Endometrial microvascular endothelial cells (primary cell): ENCODE measurements at regions not wholly inside any gene's neighbourhood (a gene's known extent, or its start where the extent isn't known, plus 50 kb on each side); places are given as distances from the start of the nearest gene placed in this dataset.
"Not testable (repeated sequence)": the region's sequence is repeated elsewhere in the genome, so short reads cannot be mapped to it uniquely, and the experiment has no call there.

ENCODE experiments used
- in situ Hi-C: cut with HindIII; loops from 2 replicates; pipeline ENCODE4 v1.10.0; 2017; ENCODE audit warnings: low sequenced_read_pairs, low pct_unique_long_range_greater_than_20kb; ENCODE audit errors: inconsistent ontology term

- in situ Hi-C loops: no loop called here
These were observed 136.5 kb upstream of the TBL1XR1 start for GRCh38 chr3:177333533-177334520.

GRCh38 chr3:177334803-177335202 is 137.5 kb upstream of the TBL1XR1 start:
- in situ Hi-C loops: no loop called here

- in situ Hi-C loops: no loop called here
These were observed 138.4 kb upstream of the TBL1XR1 start for GRCh38 chr3:177335728-177336127.

- in situ Hi-C loops: no loop called here
These were observed 139.7 kb upstream of the TBL1XR1 start for GRCh38 chr3:177336873-177337450.

- in situ Hi-C loops: no loop called here
These were observed 140.5 kb upstream of the TBL1XR1 start for GRCh38 chr3:177337541-177338331.

GRCh38 chr3:177338697-177339219 is 141.5 kb upstream of the TBL1XR1 start:
- in situ Hi-C loops: no loop called here

GRCh38 chr3:177339220-177339703 is 142.0 kb upstream of the TBL1XR1 start:
- in situ Hi-C loops: not testable (repeated sequence)

GRCh38 chr3:177340243-177340830 is 143.1 kb upstream of the TBL1XR1 start:
- in situ Hi-C loops: no loop called here

GRCh38 chr3:177341736-177342419 is 144.6 kb upstream of the TBL1XR1 start:
- in situ Hi-C loops: no loop called here

- in situ Hi-C loops: no loop called here
These were observed 145.9 kb upstream of the TBL1XR1 start for GRCh38 chr3:177343122-177343625.

GRCh38 chr3:177345049-177345972 is 148.0 kb upstream of the TBL1XR1 start:
- in situ Hi-C loops: no loop called here

GRCh38 chr3:177345973-177346503 is 148.8 kb upstream of the TBL1XR1 start:
- in situ Hi-C loops: no loop called here

- in situ Hi-C loops: no loop called here
These were observed 149.6 kb upstream of the TBL1XR1 start for GRCh38 chr3:177346878-177347277.

GRCh38 chr3:177347611-177348010 is 150.3 kb upstream of the TBL1XR1 start:
- in situ Hi-C loops: no loop called here

- in situ Hi-C loops: no loop called here
These were observed 151.7 kb upstream of the TBL1XR1 start for GRCh38 chr3:177348974-177349373.

- in situ Hi-C loops: no loop called here
These were observed 152.1 kb upstream of the TBL1XR1 start for GRCh38 chr3:177349384-177349783.

- in situ Hi-C loops: loop anchor here (10.0 kb wide), 1 partner anchor 305 kb away; no protein-coding TSS in a partner anchor
These were observed 152.8 kb upstream of the TBL1XR1 start for GRCh38 chr3:177350121-177350520.
